Pancreas (tissue), 10 donors: ENCODE measurements at regions not wholly inside any gene's neighbourhood (a gene's known extent, or its start where the extent isn't known, plus 50 kb on each side); places are given as distances from the start of the nearest gene placed in this dataset.
"Not testable (repeated sequence)": the region's sequence is repeated elsewhere in the genome, so short reads cannot be mapped to it uniquely, and the experiment has no call there.

Experiments
- ATAC-seq, 4 donors: fragments of 200-7000 bp; cut with Tn5 transposase; one replicate each; pipeline versions ENCODE4 v1.8.0 to v1.9.1; 2020; ENCODE audit warnings: mild to moderate bottlenecking in 4 of 4, moderate library complexity in 4 of 4
- DNase-seq, 6 donors: peaks; one replicate each; pipeline ENCODE4 v3.0.0-alpha.2; 2020
- FAIRE-seq: peaks from 2 replicates; lab custom pipeline; 2012; peaks lifted over from hg19 to GRCh38; lab: Jason Lieb, UNC
- H3K27ac ChIP-seq, 4 donors: fragments of 200-600 bp; sonication (generic); 1 replicate in 3 of 4; 2 replicates in 1 of 4; pipeline versions ENCODE4 v1.5.0 to v1.8.0; 2020
- H3K27me3 ChIP-seq, 4 donors: fragments of 200-600 bp; one replicate each; pipeline ENCODE4 v1.8.0; 2021
- H3K36me3 ChIP-seq, 3 donors: fragments of 200-600 bp; sonication (generic) in 1 of 3; one replicate each; pipeline versions ENCODE4 v1.5.0 to v1.8.0; 2020 to 2021
- H3K4me1 ChIP-seq, 3 donors: fragments of 200-600 bp; one replicate each; pipeline ENCODE4 v1.8.0; 2021
- H3K4me3 ChIP-seq, 4 donors: fragments of 200-600 bp; sonication (generic) in 2 of 4; one replicate each; pipeline versions ENCODE4 v1.5.0 to v1.8.0; 2020 to 2021
- H3K9me3 ChIP-seq, 4 donors: fragments of 200-600 bp; one replicate each; pipeline ENCODE4 v1.8.0; 2021
- CTCF ChIP-seq, 4 donors: fragments of 200-600 bp; sonication (generic) in 3 of 4; IDR thresholded peaks; one replicate each; pipeline versions ENCODE4 v1.5.0 to v1.8.0; 2021; ENCODE audit warnings: antibody characterized with exemption in 4 of 4
- WGBS, 2 donors: extraction: QIAGEN DNeasy Blood & Tissue Kit; methylation state at CpG; one replicate each; pipeline ENCODE4 v1.1.7; 2013; 5-methylcytosine and 5-hydroxymethylcytosine counted together
- intact Hi-C, 3 donors: fragments of 100-400 bp; cut with DNase I; formaldehyde crosslinking; loops; one replicate each; pipeline versions ENCODE4 v1.11.1 to v1.14.2; 2022
- donor health status: healthy with polysubstance abuse.
- donor health status: DM: no; HTN: no; CAD: no; lungs with moderate emphysema.
- donor health status: DM: no; HTN: no; CAD: no.
- donor health status: control.
- donor health status: control.
- donor health status: Bipolar disorder and iron deficiency.
- donor health status: DM: yes; HTN: yes; CAD: no.
- donor health status: DM: no; HTN: no; CAD: no.
- donor health status: DM: no; HTN: no; CAD: no.
- donor health status: DM: yes; HTN: yes; CAD: no.

GRCh38 chr21:20026543-20026942 is 971.7 kb upstream of the NCAM2 start:
- no peak for FAIRE-seq
- WGBS, 2 donors = 95 to 96% methylated on average over 2 of the region's 2 CpGs
- no peak for DNase-seq
- H3K27ac ChIP-seq = no peak overlapping the region
- intact Hi-C loops = no loop called here
- H3K9me3 ChIP-seq = no peaks in the 10 kb centered on the region
- H3K36me3 ChIP-seq = no peaks in the 10 kb centered on the region
- TF ChIP-seq CTCF (IDR thresholded peaks at IDR 0.05) = no peak
- no peaks in the 10 kb centered on the region for H3K4me1 ChIP-seq
- ATAC-seq = no peak
- no peaks in the 10 kb centered on the region for H3K27me3 ChIP-seq
- no peak overlapping the region for H3K4me3 ChIP-seq

GRCh38 chr21:20030390-20030789 is 967.8 kb upstream of the NCAM2 start:
- H3K27ac ChIP-seq = no peak overlapping the region
- H3K9me3 ChIP-seq = no peaks in the 10 kb centered on the region
- ATAC-seq = no peak
- H3K4me3 ChIP-seq = no peak overlapping the region
- DNase-seq = peak in 1 of 6 donors; percentile 29
- no peaks in the 10 kb centered on the region for H3K27me3 ChIP-seq
- intact Hi-C loops = no loop called here
- no peak for TF ChIP-seq CTCF (IDR thresholded peaks at IDR 0.05)
- WGBS, 2 donors = 84 to 91% methylated on average over 4 of the region's 4 CpGs
- FAIRE-seq = no peak
- H3K36me3 ChIP-seq = no peaks in the 10 kb centered on the region
- H3K4me1 ChIP-seq = no peaks in the 10 kb centered on the region

GRCh38 chr21:20031807-20032206 is 966.4 kb upstream of the NCAM2 start:
- Histone ChIP-seq H3K36me3 (no peaks in the 10 kb centered on the region), H3K9me3 (no peaks in the 10 kb centered on the region), H3K4me3 (no peak overlapping the region), H3K27ac (no peak overlapping the region), H3K4me1 (no peaks in the 10 kb centered on the region), H3K27me3 (no peaks in the 10 kb centered on the region)
- ATAC-seq (no peak), FAIRE-seq (no peak), DNase-seq (peak in 1 of 6 donors; percentile 27)
- TF ChIP-seq CTCF (IDR thresholded peaks at IDR 0.05) = no peak
- WGBS, 2 donors = 61 to 72% methylated on average over 4 of the region's 4 CpGs
- intact Hi-C loops = no loop called here

GRCh38 chr21:20040768-20041167 is 957.4 kb upstream of the NCAM2 start:
- no peaks in the 10 kb centered on the region for H3K4me1 ChIP-seq
- H3K9me3 ChIP-seq = no peaks in the 10 kb centered on the region
- ATAC-seq = peak in 3 of 4 donors; percentile 41 to 67 (median 61)
- H3K27ac ChIP-seq = no peak overlapping the region
- intact Hi-C loops = no loop called here
- no peak for FAIRE-seq
- WGBS, 2 donors = 44 to 54% methylated on average over 2 of the region's 2 CpGs
- H3K4me3 ChIP-seq = no peak overlapping the region
- no peaks in the 10 kb centered on the region for H3K36me3 ChIP-seq
- peak in 3 of 4 donors; percentile 19 to 27 (median 19) for TF ChIP-seq CTCF (IDR thresholded peaks at IDR 0.05)
- no peak for DNase-seq
- H3K27me3 ChIP-seq = no peaks in the 10 kb centered on the region

- WGBS, 2 donors = 73 to 83% methylated on average over 5 of the region's 5 CpGs
- intact Hi-C loops = no loop called here
These were observed 953.0 kb upstream of the NCAM2 start for GRCh38 chr21:20045197-20045596.

GRCh38 chr21:20048130-20048837 is 949.9 kb upstream of the NCAM2 start:
- ATAC-seq, H3K4me3 ChIP-seq, H3K9me3 ChIP-seq, H3K36me3 ChIP-seq, H3K27ac ChIP-seq, H3K27me3 ChIP-seq, FAIRE-seq, H3K4me1 ChIP-seq, intact Hi-C loops: not testable (repeated sequence)
- peak in 1 of 6 donors; percentile 29 for DNase-seq
- 88 to 95% methylated on average over 20 of the region's 20 CpGs for WGBS, 2 donors

More at GRCh38 chr21:20045197-20045596, 953.0 kb upstream of the NCAM2 start:
- H3K4me3 ChIP-seq = no peak overlapping the region
- no peaks in the 10 kb centered on the region for H3K36me3 ChIP-seq
- no peak for TF ChIP-seq CTCF (IDR thresholded peaks at IDR 0.05)
- no peak overlapping the region for H3K27ac ChIP-seq
- H3K27me3 ChIP-seq = no peaks in the 10 kb centered on the region
- FAIRE-seq (no peak), ATAC-seq (no peak), DNase-seq (no peak)
- H3K4me1 ChIP-seq = no peaks in the 10 kb centered on the region
- H3K9me3 ChIP-seq = no peaks in the 10 kb centered on the region
